ENCODE measurements at regions not wholly inside any gene's neighbourhood (a gene's known extent, or its start where the extent isn't known, plus 50 kb on each side); places are given as distances from the start of the nearest gene placed in this dataset.
"Not testable (repeated sequence)": the region's sequence is repeated elsewhere in the genome, so short reads cannot be mapped to it uniquely, and the experiment has no call there.

GRCh38 chr2:595141-595815, 81.9 kb downstream of the TMEM18 start:
- DNase-seq (ENCODE audit: low read depth, low spot score) = no peak

GRCh38 chr2:594297-594949, 82.8 kb downstream of the TMEM18 start:
- no peak for DNase-seq (ENCODE audit: low read depth, low spot score)

- no peak for DNase-seq (ENCODE audit: low read depth, low spot score)
These were observed 83.7 kb downstream of the TMEM18 start for GRCh38 chr2:593356-594026.

- DNase-seq (ENCODE audit: low read depth, low spot score) = no peak
These were observed 84.5 kb downstream of the TMEM18 start for GRCh38 chr2:592737-593136.

- no peak for DNase-seq (ENCODE audit: low read depth, low spot score)
These were observed 86.7 kb downstream of the TMEM18 start for GRCh38 chr2:590214-591175.

GRCh38 chr2:589281-590130, 87.7 kb downstream of the TMEM18 start:
- no peak for DNase-seq (ENCODE audit: low read depth, low spot score)

GRCh38 chr2:588074-588645, 89.0 kb downstream of the TMEM18 start:
- DNase-seq (ENCODE audit: low read depth, low spot score) = no peak

- no peak for DNase-seq (ENCODE audit: low read depth, low spot score)
These were observed 89.9 kb downstream of the TMEM18 start for GRCh38 chr2:587087-587960.

GRCh38 chr2:586641-587076, 90.5 kb downstream of the TMEM18 start:
- no peak for DNase-seq (ENCODE audit: low read depth, low spot score)

GRCh38 chr2:584863-585823, 92.1 kb downstream of the TMEM18 start:
- no peak for DNase-seq (ENCODE audit: low read depth, low spot score)

- DNase-seq (ENCODE audit: low read depth, low spot score) = no peak
These were observed 93.5 kb downstream of the TMEM18 start for GRCh38 chr2:583666-584065.

GRCh38 chr2:582792-583528, 94.2 kb downstream of the TMEM18 start:
- no peak for DNase-seq (ENCODE audit: low read depth, low spot score)

GRCh38 chr2:582289-582688, 94.9 kb downstream of the TMEM18 start:
- not testable (repeated sequence) for DNase-seq (ENCODE audit: low read depth, low spot score)

GRCh38 chr2:579961-580360, 97.2 kb downstream of the TMEM18 start:
- DNase-seq (ENCODE audit: low read depth, low spot score) = no peak

- no peak for DNase-seq (ENCODE audit: low read depth, low spot score)
These were observed 97.8 kb downstream of the TMEM18 start for GRCh38 chr2:579351-579886.

GRCh38 chr2:576292-576691, 100.9 kb downstream of the TMEM18 start:
- DNase-seq (ENCODE audit: low read depth, low spot score) = no peak

GRCh38 chr2:575727-576236, 101.4 kb downstream of the TMEM18 start:
- DNase-seq (ENCODE audit: low read depth, low spot score) = no peak

Measured in iPS DF 19.7 (cell line).